ENCODE measurements at regions not wholly inside any gene's neighbourhood (a gene's known extent, or its start where the extent isn't known, plus 50 kb on each side); places are given as distances from the start of the nearest gene placed in this dataset.

DNA sequence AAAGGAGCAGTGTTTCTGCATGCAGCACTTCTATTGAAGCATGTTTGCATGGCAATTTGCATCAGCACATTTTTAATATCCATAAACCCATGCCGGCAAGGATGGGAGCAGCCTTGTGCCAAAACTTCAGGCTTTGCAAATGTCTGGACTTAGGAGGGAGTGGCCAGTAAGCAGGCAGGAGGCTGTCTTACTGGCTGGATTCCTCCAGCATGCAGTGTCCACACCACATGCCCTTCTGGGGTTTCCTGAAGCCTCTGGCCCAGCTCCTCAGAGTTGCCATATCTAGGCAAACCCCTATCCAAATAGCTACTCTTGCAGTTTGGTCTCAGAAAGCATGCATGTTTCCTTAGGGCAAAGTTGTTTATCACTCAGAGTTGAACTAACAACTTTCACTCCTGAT is 139.1 kb upstream of the MRPS22 start (continued):
- TF ChIP-seq, protein P1, sequence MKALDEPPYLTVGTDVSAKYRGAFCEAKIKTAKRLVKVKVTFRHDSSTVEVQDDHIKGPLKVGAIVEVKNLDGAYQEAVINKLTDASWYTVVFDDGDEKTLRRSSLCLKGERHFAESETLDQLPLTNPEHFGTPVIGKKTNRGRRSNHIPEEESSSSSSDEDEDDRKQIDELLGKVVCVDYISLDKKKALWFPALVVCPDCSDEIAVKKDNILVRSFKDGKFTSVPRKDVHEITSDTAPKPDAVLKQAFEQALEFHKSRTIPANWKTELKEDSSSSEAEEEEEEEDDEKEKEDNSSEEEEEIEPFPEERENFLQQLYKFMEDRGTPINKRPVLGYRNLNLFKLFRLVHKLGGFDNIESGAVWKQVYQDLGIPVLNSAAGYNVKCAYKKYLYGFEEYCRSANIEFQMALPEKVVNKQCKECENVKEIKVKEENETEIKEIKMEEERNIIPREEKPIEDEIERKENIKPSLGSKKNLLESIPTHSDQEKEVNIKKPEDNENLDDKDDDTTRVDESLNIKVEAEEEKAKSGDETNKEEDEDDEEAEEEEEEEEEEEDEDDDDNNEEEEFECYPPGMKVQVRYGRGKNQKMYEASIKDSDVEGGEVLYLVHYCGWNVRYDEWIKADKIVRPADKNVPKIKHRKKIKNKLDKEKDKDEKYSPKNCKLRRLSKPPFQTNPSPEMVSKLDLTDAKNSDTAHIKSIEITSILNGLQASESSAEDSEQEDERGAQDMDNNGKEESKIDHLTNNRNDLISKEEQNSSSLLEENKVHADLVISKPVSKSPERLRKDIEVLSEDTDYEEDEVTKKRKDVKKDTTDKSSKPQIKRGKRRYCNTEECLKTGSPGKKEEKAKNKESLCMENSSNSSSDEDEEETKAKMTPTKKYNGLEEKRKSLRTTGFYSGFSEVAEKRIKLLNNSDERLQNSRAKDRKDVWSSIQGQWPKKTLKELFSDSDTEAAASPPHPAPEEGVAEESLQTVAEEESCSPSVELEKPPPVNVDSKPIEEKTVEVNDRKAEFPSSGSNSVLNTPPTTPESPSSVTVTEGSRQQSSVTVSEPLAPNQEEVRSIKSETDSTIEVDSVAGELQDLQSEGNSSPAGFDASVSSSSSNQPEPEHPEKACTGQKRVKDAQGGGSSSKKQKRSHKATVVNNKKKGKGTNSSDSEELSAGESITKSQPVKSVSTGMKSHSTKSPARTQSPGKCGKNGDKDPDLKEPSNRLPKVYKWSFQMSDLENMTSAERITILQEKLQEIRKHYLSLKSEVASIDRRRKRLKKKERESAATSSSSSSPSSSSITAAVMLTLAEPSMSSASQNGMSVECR (CRISPR knock-in tag; IDR thresholded peaks at IDR 0.05; ENCODE audit: borderline replicate concordance), result no peak
- TF ChIP-seq NR1H2 (CRISPR knock-in tag; IDR thresholded peaks at IDR 0.05) (no peak), MXD4 (CRISPR knock-in tag; IDR thresholded peaks at IDR 0.05; ENCODE audit: borderline replicate concordance) (no peak), FOXK1 (CRISPR knock-in tag; IDR thresholded peaks at IDR 0.05) (no peak), NFATC4 (CRISPR knock-in tag; IDR thresholded peaks at IDR 0.05) (no peak), ETV6 (CRISPR knock-in tag; IDR thresholded peaks at IDR 0.05) (no peak), SP1 (CRISPR knock-in tag; conservative IDR thresholded peaks at IDR 0.05) (no peak), NFE2L1 (CRISPR knock-in tag; IDR thresholded peaks at IDR 0.05) (no peak)
- TF ChIP-seq, protein P2, sequence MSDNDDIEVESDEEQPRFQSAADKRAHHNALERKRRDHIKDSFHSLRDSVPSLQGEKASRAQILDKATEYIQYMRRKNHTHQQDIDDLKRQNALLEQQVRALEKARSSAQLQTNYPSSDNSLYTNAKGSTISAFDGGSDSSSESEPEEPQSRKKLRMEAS (CRISPR knock-in tag; IDR thresholded peaks at IDR 0.05), result no peak
- TF ChIP-seq, protein P3, sequence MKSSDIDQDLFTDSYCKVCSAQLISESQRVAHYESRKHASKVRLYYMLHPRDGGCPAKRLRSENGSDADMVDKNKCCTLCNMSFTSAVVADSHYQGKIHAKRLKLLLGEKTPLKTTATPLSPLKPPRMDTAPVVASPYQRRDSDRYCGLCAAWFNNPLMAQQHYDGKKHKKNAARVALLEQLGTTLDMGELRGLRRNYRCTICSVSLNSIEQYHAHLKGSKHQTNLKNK (CRISPR knock-in tag; IDR thresholded peaks at IDR 0.05), result no peak
- TF ChIP-seq, protein P4, sequence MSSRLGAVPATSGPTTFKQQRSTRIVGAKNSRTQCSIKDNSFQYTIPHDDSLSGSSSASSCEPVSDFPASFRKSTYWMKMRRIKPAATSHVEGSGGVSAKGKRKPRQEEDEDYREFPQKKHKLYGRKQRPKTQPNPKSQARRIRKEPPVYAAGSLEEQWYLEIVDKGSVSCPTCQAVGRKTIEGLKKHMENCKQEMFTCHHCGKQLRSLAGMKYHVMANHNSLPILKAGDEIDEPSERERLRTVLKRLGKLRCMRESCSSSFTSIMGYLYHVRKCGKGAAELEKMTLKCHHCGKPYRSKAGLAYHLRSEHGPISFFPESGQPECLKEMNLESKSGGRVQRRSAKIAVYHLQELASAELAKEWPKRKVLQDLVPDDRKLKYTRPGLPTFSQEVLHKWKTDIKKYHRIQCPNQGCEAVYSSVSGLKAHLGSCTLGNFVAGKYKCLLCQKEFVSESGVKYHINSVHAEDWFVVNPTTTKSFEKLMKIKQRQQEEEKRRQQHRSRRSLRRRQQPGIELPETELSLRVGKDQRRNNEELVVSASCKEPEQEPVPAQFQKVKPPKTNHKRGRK (CRISPR knock-in tag; IDR thresholded peaks at IDR 0.05; ENCODE audit: borderline replicate concordance), result no peak
- TF ChIP-seq, protein P5, sequence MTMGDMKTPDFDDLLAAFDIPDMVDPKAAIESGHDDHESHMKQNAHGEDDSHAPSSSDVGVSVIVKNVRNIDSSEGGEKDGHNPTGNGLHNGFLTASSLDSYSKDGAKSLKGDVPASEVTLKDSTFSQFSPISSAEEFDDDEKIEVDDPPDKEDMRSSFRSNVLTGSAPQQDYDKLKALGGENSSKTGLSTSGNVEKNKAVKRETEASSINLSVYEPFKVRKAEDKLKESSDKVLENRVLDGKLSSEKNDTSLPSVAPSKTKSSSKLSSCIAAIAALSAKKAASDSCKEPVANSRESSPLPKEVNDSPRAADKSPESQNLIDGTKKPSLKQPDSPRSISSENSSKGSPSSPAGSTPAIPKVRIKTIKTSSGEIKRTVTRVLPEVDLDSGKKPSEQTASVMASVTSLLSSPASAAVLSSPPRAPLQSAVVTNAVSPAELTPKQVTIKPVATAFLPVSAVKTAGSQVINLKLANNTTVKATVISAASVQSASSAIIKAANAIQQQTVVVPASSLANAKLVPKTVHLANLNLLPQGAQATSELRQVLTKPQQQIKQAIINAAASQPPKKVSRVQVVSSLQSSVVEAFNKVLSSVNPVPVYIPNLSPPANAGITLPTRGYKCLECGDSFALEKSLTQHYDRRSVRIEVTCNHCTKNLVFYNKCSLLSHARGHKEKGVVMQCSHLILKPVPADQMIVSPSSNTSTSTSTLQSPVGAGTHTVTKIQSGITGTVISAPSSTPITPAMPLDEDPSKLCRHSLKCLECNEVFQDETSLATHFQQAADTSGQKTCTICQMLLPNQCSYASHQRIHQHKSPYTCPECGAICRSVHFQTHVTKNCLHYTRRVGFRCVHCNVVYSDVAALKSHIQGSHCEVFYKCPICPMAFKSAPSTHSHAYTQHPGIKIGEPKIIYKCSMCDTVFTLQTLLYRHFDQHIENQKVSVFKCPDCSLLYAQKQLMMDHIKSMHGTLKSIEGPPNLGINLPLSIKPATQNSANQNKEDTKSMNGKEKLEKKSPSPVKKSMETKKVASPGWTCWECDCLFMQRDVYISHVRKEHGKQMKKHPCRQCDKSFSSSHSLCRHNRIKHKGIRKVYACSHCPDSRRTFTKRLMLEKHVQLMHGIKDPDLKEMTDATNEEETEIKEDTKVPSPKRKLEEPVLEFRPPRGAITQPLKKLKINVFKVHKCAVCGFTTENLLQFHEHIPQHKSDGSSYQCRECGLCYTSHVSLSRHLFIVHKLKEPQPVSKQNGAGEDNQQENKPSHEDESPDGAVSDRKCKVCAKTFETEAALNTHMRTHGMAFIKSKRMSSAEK (CRISPR knock-in tag; IDR thresholded peaks at IDR 0.05; ENCODE audit: borderline replicate concordance), result no peak
- TF ChIP-seq, protein P6, sequence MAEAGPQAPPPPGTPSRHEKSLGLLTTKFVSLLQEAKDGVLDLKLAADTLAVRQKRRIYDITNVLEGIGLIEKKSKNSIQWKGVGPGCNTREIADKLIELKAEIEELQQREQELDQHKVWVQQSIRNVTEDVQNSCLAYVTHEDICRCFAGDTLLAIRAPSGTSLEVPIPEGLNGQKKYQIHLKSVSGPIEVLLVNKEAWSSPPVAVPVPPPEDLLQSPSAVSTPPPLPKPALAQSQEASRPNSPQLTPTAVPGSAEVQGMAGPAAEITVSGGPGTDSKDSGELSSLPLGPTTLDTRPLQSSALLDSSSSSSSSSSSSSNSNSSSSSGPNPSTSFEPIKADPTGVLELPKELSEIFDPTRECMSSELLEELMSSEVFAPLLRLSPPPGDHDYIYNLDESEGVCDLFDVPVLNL (CRISPR knock-in tag; IDR thresholded peaks at IDR 0.05; ENCODE audit: borderline replicate concordance, low read depth), result no peak
- TF ChIP-seq, protein P7, sequence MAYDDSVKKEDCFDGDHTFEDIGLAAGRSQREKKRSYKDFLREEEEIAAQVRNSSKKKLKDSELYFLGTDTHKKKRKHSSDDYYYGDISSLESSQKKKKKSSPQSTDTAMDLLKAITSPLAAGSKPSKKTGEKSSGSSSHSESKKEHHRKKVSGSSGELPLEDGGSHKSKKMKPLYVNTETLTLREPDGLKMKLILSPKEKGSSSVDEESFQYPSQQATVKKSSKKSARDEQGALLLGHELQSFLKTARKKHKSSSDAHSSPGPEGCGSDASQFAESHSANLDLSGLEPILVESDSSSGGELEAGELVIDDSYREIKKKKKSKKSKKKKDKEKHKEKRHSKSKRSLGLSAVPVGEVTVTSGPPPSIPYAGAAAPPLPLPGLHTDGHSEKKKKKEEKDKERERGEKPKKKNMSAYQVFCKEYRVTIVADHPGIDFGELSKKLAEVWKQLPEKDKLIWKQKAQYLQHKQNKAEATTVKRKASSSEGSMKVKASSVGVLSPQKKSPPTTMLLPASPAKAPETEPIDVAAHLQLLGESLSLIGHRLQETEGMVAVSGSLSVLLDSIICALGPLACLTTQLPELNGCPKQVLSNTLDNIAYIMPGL (CRISPR knock-in tag; IDR thresholded peaks at IDR 0.05), result no peak
- TF ChIP-seq, protein P8, sequence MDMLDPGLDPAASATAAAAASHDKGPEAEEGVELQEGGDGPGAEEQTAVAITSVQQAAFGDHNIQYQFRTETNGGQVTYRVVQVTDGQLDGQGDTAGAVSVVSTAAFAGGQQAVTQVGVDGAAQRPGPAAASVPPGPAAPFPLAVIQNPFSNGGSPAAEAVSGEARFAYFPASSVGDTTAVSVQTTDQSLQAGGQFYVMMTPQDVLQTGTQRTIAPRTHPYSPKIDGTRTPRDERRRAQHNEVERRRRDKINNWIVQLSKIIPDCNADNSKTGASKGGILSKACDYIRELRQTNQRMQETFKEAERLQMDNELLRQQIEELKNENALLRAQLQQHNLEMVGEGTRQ (CRISPR knock-in tag; IDR thresholded peaks at IDR 0.05), result no peak

All from WTC11 (cell line).